Thoracic aorta (tissue), 2 donors: ENCODE measurements at regions not wholly inside any gene's neighbourhood (a gene's known extent, or its start where the extent isn't known, plus 50 kb on each side); places are given as distances from the start of the nearest gene placed in this dataset.

ENCODE experiments used
- ATAC-seq: fragments of 150-250 bp; one replicate; pipeline ENCODE4 v1.8.0; 2017; ENCODE audit warnings: low read depth; ENCODE audit not compliant: insufficient number of reproducible peaks, low FRiP score
- DNase-seq: peaks from one replicate; pipeline ENCODE4 v3.0.0-alpha.2; 2020; ENCODE audit warnings: low spot score
- H3K27ac ChIP-seq, 2 donors: fragments of 200-600 bp; sonication (generic); 1 replicate in 1 of 2; 2 replicates in 1 of 2; pipeline ENCODE4 v1.5.1; 2016; ENCODE audit warnings: mild to moderate bottlenecking in 2 of 2, moderate library complexity in 2 of 2
- H3K27me3 ChIP-seq: fragments of 200-600 bp; sonication (generic); replicated peaks from 2 replicates; pipeline ENCODE4 v1.6.0; 2016; ENCODE audit warnings: mild to moderate bottlenecking; ENCODE audit not compliant: insufficient read depth
- H3K36me3 ChIP-seq: fragments of 200-600 bp; sonication (generic); one replicate; pipeline ENCODE4 v1.5.1; 2016
- H3K4me1 ChIP-seq, 2 donors: fragments of 200-600 bp; sonication (generic); 1 replicate in 1 of 2; 2 replicates in 1 of 2; pipeline versions ENCODE4 v1.5.1 to v1.6.0; 2016; ENCODE audit warnings: low read depth in 2 of 2, mild to moderate bottlenecking in 1 of 2; ENCODE audit not compliant: control insufficient read depth in 1 of 2
- H3K4me3 ChIP-seq: fragments of 200-600 bp; sonication (generic); 2 replicates; pipeline ENCODE4 v1.5.1; 2016; ENCODE audit warnings: mild to moderate bottlenecking
- H3K9me3 ChIP-seq: fragments of 200-600 bp; sonication (generic); 2 replicates; pipeline ENCODE4 v1.5.1; 2016
- CTCF ChIP-seq: fragments of 200-600 bp; sonication (generic); IDR thresholded peaks from one replicate; pipeline ENCODE4 v1.5.1; 2019; ENCODE audit warnings: antibody characterized with exemption

DNA sequence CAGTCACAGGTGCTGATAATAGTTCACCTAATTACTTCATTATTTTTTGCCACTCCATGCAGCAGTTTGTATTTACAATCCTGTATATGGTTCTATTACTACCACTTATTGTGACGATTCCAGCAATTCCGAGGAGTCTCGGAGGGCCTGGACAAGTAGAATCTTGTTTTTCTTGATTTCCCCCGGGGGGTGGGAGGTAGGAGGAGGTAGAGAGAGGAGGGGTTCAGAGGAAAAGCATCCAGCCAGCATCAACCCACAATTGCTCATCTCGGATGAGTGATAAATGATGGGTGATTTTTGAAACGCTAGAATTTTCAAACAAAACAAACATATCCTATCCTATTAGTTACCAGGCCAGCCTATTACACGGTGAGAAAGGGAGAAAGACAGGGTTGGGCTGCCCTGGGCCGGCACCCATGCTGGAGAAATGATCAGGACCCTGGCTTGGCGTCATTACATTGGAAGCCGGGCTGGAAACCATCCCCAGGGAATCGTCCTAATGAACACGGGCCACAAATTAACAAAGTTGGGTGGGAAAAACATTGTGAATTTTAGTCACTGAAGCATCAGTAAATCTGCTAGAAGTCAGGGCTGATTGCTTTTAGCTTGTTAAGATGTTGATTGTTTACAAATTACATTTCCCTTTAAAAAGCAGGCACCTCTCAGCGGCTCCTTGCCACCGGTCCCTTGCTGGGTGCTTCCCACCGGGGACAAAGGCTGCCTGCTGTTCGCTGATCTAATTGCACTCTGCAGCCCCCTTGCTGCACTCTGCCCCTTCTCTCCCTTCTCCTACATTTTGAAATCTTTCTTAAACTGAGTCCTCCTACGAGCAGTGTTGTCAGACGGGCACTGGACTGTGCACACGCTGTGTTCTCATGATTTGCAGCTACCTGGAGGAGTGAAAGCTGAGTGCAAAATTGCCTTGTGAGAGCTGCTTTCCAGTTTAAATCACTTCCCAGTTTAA is 95.5 kb downstream of the FAM204A start:
- no peak for DNase-seq
- no peaks in the 10 kb centered on the region for H3K36me3 ChIP-seq
- H3K4me3 ChIP-seq = no peak overlapping the region
- no peaks in the 10 kb centered on the region for H3K4me1 ChIP-seq
- H3K27ac ChIP-seq = no peak overlapping the region
- no peaks in the 10 kb centered on the region for H3K9me3 ChIP-seq
- H3K27me3 ChIP-seq = no peaks in the 10 kb centered on the region
- no peak for ATAC-seq
- no peak for TF ChIP-seq CTCF

DNA sequence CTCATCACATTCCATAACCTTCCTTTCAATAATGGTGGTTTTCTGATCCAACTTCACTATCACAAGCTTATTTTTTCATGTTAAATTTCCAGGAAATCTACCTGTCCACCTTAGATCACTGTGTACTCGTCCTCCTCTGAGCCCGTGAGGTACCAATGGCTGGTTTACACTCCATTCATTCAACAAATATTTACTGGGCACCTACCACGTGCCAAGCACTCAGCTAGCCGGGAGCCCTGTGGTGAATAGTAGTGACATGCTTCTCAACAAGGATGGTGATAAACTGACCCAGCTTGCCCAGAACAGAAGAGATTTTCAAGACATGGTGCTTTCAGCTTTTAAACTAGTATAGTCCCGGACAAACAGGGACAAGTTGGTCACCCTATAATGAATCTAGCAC is 98.2 kb downstream of the FAM204A start:
- ATAC-seq (no peak), DNase-seq (no peak)
- no peaks in the 10 kb centered on the region for H3K36me3 ChIP-seq
- H3K27ac ChIP-seq = no peak overlapping the region
- H3K9me3 ChIP-seq = no peaks in the 10 kb centered on the region
- no peak for TF ChIP-seq CTCF
- H3K4me3 ChIP-seq = no peak overlapping the region
- no peaks in the 10 kb centered on the region for H3K27me3 ChIP-seq
- no peaks in the 10 kb centered on the region for H3K4me1 ChIP-seq

DNA sequence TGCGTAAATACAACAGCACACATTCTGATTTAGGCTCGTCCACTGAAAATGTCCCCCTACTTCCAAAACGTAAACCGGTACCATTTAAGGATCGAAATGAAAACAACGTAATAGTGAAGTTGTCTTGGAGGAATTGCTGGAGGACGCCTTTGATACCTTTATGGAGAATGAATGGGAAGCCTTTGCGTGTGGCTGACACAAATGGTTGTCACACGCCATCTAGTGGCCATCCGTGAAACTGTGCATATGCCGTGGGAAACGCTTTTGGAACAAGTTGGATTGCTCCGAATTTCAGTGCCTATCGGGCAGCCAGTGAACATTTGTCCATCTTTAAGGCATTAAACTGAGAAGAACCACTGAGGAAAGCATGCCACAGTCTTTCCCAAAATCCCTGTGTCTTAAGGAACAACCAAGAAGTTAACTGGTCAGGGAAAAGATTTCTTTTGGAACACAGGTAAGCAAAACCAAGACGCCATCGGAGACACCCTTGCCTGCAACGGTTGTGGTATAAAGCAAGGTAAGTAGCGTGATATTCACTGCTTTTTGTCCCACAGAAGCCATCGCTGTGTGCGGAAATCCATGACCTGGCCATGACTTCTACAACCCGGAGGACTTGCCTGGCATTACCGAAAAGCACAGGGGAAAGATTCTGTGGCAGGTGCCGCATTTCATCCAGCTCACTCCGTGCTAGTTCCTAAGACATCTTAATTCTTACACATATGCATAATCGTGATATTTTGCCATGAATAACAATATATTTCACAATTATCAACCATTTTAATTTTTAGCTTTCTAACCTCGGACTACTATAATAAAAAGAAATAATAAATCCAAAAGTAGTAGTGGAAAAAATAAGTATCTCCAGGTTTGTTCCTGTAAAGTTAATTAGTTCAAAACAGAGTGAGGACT is 100.6 kb downstream of the FAM204A start:
- H3K27ac ChIP-seq = no peak overlapping the region
- ATAC-seq = peak; percentile 91
- H3K36me3 ChIP-seq = no peaks in the 10 kb centered on the region
- peak; percentile 93 for TF ChIP-seq CTCF
- no peak overlapping the region for H3K4me3 ChIP-seq
- DNase-seq = peak; percentile 39
- H3K27me3 ChIP-seq = no peaks in the 10 kb centered on the region
- no peaks in the 10 kb centered on the region for H3K9me3 ChIP-seq
- no peaks in the 10 kb centered on the region for H3K4me1 ChIP-seq

- H3K27me3 ChIP-seq = no peaks in the 10 kb centered on the region
- no peaks in the 10 kb centered on the region for H3K9me3 ChIP-seq
- H3K36me3 ChIP-seq = no peaks in the 10 kb centered on the region
- no peak overlapping the region for H3K27ac ChIP-seq
- H3K4me3 ChIP-seq = no peak overlapping the region
- no peak for ATAC-seq
- no peak for TF ChIP-seq CTCF
- H3K4me1 ChIP-seq = no peaks in the 10 kb centered on the region
- DNase-seq = no peak
Measured at GRCh38 chr10:118239236-118239630, 102.9 kb downstream of the FAM204A start.
